HEK293 (cell line): ENCODE measurements at regions not wholly inside any gene's neighbourhood (a gene's known extent, or its start where the extent isn't known, plus 50 kb on each side); places are given as distances from the start of the nearest gene placed in this dataset.

ENCODE experiments used
- CTCF ChIA-PET: fragments of 350-600 bp; formaldehyde crosslinking; extraction: SDS; loops from one replicate; lab custom pipeline; 2021; ENCODE audit warnings: antibody characterized with exemption; lab: Yijun Ruan, JAX
- POLR2A ChIA-PET: fragments of 300-600 bp; formaldehyde crosslinking; extraction: SDS; loops from one replicate; lab custom pipeline; 2020; ENCODE audit warnings: antibody characterized with exemption, inconsistent platforms; lab: Yijun Ruan, JAX
- H3K27ac ChIP-seq: fragments of 200-500 bp; sonication (Bioruptor generic); 2 replicates; pipeline ENCODE4 v1.5.1; 2014; ENCODE audit warnings: low read depth, low read length, control low read depth, inconsistent platforms; ENCODE audit errors: extremely low read depth
- H3K36me3 ChIP-seq, 2 experiments: fragments of 200-500 bp in 1 of 2; sonication (Bioruptor generic) in 1 of 2; 1 replicate in 1 of 2; 2 replicates in 1 of 2; pipeline ENCODE4 v1.5.1; 2014 to 2017; ENCODE audit warnings: inconsistent platforms in 2 of 2, low read length in 2 of 2; ENCODE audit not compliant: control insufficient read depth in 2 of 2, insufficient read depth in 1 of 2
- H3K4me1 ChIP-seq: fragments of 200-500 bp; sonication (Bioruptor generic); 2 replicates; pipeline ENCODE4 v1.5.1; 2014; ENCODE audit warnings: mild to moderate bottlenecking, low read length, inconsistent platforms; ENCODE audit not compliant: control insufficient read depth, insufficient read depth
- H3K4me3 ChIP-seq: 2 replicates; pipeline ENCODE4 v1.5.1; 2011; ENCODE audit warnings: low read depth, mild to moderate bottlenecking, control low read depth, low read length, moderate library complexity
- H3K9me3 ChIP-seq: fragments of 200-500 bp; sonication (Bioruptor generic); 2 replicates; pipeline ENCODE4 v1.5.1; 2014; ENCODE audit warnings: low read depth, low read length, inconsistent platforms; ENCODE audit not compliant: control insufficient read depth, insufficient read depth
- AEBP2 ChIP-seq: fragments of 450-650 bp; formaldehyde crosslinking; IDR thresholded peaks from 2 replicates; pipeline ENCODE4 v1.5.1; 2016; ENCODE audit warnings: missing biosample characterization, missing genetic modification characterization, borderline replicate concordance
- ATF2 ChIP-seq: fragments of 450-650 bp; formaldehyde crosslinking; IDR thresholded peaks from 2 replicates; pipeline ENCODE4 v1.5.1; 2016; ENCODE audit warnings: missing biosample characterization, missing genetic modification characterization, low read depth
- HOXA7 ChIP-seq: sonication (generic); formaldehyde crosslinking; IDR thresholded peaks from 2 replicates; pipeline ENCODE4 v1.8.1; 2022; ENCODE audit warnings: missing genetic modification reagents, borderline replicate concordance
- SETDB1 ChIP-seq: IDR thresholded peaks from one replicate; pipeline ENCODE4 v1.6.1; 2017; ENCODE audit warnings: mild to moderate bottlenecking, low read length, moderate library complexity, mixed read lengths; ENCODE audit not compliant: insufficient read length
- SP2 ChIP-seq: fragments of 450-650 bp; formaldehyde crosslinking; IDR thresholded peaks from 2 replicates; pipeline ENCODE4 v1.5.1; 2016; ENCODE audit warnings: missing biosample characterization, missing genetic modification characterization
- ZBTB20 ChIP-seq: fragments of 450-650 bp; formaldehyde crosslinking; IDR thresholded peaks from 2 replicates; pipeline ENCODE4 v1.5.1; 2016; ENCODE audit warnings: missing biosample characterization, missing genetic modification characterization
- ZBTB48 ChIP-seq: fragments of 450-650 bp; formaldehyde crosslinking; IDR thresholded peaks from 2 replicates; pipeline ENCODE4 v1.5.1; 2016; ENCODE audit warnings: missing biosample characterization, missing genetic modification characterization
- ZFP41 ChIP-seq: fragments of 450-650 bp; formaldehyde crosslinking; IDR thresholded peaks from 2 replicates; pipeline ENCODE4 v1.5.1; 2016; ENCODE audit warnings: missing biosample characterization, missing genetic modification characterization, borderline replicate concordance
- ZNF155 ChIP-seq: fragments of 450-650 bp; formaldehyde crosslinking; IDR thresholded peaks from 2 replicates; pipeline ENCODE4 v1.5.1; 2016; ENCODE audit warnings: missing biosample characterization, missing genetic modification characterization
- ZNF223 ChIP-seq: fragments of 450-650 bp; formaldehyde crosslinking; IDR thresholded peaks from 2 replicates; pipeline ENCODE4 v1.5.1; 2016; ENCODE audit warnings: missing biosample characterization, missing genetic modification characterization
- ZNF292 ChIP-seq: fragments of 450-650 bp; formaldehyde crosslinking; IDR thresholded peaks from 2 replicates; pipeline ENCODE4 v1.5.1; 2016; ENCODE audit warnings: low read depth, missing biosample characterization, missing genetic modification characterization, borderline replicate concordance
- ZNF488 ChIP-seq: fragments of 450-650 bp; formaldehyde crosslinking; IDR thresholded peaks from 2 replicates; pipeline ENCODE4 v1.5.1; 2016; ENCODE audit warnings: missing biosample characterization, missing genetic modification characterization
- ZNF670 ChIP-seq: fragments of 450-650 bp; formaldehyde crosslinking; IDR thresholded peaks from 2 replicates; pipeline ENCODE4 v1.5.1; 2016; ENCODE audit warnings: missing biosample characterization, missing genetic modification characterization, low read depth
- ZNF677 ChIP-seq: fragments of 450-650 bp; IDR thresholded peaks from 2 replicates; pipeline ENCODE4 v1.5.0; 2018; ENCODE audit warnings: missing biosample characterization, mild to moderate bottlenecking, missing genetic modification characterization, moderate library complexity
- TF ChIP-seq, protein P1 (sequence below): fragments of 450-650 bp; formaldehyde crosslinking; IDR thresholded peaks from 2 replicates; pipeline ENCODE4 v1.5.1; 2016; ENCODE audit warnings: missing biosample characterization, missing genetic modification characterization
- TF ChIP-seq, protein P2 (sequence below): fragments of 450-650 bp; formaldehyde crosslinking; IDR thresholded peaks from 2 replicates; pipeline ENCODE4 v1.5.1; 2016; ENCODE audit warnings: missing biosample characterization, missing genetic modification characterization
- TF ChIP-seq, protein P3 (sequence below): fragments of 450-650 bp; IDR thresholded peaks from 2 replicates; pipeline ENCODE4 v1.5.1; 2018; ENCODE audit warnings: missing biosample characterization, missing genetic modification characterization
- TF ChIP-seq, protein P4 (sequence below): fragments of 450-650 bp; formaldehyde crosslinking; IDR thresholded peaks from 2 replicates; pipeline ENCODE4 v1.5.1; 2016; ENCODE audit warnings: missing biosample characterization, missing genetic modification characterization

DNA sequence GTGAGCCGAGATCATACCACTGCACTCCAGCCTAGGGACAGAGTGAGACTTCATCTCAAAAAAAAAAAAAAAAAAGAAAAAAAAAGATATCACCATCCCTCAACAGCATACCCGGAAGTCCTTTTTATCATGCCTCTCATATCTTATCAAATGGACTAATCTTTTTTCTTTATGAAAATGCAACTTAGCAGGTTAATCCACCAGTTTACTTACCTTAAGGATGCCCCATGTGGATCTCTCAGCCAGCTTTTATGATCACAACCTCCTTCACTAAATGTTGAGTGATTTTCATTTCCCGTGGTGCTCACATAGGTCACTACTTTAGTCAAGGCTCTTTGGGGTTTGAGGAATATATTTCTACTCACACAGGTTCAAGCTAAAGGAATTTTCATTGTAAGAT, 248.8 kb upstream of the TBX3 start (continued):
- no peak for TF ChIP-seq ZNF223 (tag by site-specific recombination)
- no peak for TF ChIP-seq ZNF488 (tag by site-specific recombination)
- TF ChIP-seq SETDB1 = no peak
- TF ChIP-seq, all 188 proteins: peak for 0

- H3K4me1 ChIP-seq = no peaks in the 10 kb centered on the region
- TF ChIP-seq ZBTB48 (tag by site-specific recombination) = no peak
- TF ChIP-seq, protein P1, sequence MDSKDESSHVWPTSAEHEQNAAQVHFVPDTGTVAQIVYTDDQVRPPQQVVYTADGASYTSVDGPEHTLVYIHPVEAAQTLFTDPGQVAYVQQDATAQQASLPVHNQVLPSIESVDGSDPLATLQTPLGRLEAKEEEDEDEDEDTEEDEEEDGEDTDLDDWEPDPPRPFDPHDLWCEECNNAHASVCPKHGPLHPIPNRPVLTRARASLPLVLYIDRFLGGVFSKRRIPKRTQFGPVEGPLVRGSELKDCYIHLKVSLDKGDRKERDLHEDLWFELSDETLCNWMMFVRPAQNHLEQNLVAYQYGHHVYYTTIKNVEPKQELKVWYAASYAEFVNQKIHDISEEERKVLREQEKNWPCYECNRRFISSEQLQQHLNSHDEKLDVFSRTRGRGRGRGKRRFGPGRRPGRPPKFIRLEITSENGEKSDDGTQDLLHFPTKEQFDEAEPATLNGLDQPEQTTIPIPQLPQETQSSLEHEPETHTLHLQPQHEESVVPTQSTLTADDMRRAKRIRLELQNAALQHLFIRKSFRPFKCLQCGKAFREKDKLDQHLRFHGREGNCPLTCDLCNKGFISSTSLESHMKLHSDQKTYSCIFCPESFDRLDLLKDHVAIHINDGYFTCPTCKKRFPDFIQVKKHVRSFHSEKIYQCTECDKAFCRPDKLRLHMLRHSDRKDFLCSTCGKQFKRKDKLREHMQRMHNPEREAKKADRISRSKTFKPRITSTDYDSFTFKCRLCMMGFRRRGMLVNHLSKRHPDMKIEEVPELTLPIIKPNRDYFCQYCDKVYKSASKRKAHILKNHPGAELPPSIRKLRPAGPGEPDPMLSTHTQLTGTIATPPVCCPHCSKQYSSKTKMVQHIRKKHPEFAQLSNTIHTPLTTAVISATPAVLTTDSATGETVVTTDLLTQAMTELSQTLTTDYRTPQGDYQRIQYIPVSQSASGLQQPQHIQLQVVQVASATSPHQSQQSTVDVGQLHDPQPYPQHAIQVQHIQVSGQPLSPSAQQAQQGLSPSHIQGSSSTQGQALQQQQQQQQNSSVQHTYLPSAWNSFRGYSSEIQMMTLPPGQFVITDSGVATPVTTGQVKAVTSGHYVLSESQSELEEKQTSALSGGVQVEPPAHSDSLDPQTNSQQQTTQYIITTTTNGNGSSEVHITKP = no peak
- TF ChIP-seq, protein P2, sequence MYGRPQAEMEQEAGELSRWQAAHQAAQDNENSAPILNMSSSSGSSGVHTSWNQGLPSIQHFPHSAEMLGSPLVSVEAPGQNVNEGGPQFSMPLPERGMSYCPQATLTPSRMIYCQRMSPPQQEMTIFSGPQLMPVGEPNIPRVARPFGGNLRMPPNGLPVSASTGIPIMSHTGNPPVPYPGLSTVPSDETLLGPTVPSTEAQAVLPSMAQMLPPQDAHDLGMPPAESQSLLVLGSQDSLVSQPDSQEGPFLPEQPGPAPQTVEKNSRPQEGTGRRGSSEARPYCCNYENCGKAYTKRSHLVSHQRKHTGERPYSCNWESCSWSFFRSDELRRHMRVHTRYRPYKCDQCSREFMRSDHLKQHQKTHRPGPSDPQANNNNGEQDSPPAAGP (tag by site-specific recombination) = no peak
- TF ChIP-seq SP2 (tag by site-specific recombination) = no peak
- no peak for TF ChIP-seq HOXA7 (CRISPR knock-in tag)
- TF ChIP-seq, protein P3, sequence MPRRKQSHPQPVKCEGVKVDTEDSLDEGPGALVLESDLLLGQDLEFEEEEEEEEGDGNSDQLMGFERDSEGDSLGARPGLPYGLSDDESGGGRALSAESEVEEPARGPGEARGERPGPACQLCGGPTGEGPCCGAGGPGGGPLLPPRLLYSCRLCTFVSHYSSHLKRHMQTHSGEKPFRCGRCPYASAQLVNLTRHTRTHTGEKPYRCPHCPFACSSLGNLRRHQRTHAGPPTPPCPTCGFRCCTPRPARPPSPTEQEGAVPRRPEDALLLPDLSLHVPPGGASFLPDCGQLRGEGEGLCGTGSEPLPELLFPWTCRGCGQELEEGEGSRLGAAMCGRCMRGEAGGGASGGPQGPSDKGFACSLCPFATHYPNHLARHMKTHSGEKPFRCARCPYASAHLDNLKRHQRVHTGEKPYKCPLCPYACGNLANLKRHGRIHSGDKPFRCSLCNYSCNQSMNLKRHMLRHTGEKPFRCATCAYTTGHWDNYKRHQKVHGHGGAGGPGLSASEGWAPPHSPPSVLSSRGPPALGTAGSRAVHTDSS = no peak
- peak; percentile 62 for TF ChIP-seq SETDB1
- TF ChIP-seq ZNF670 = no peak
- no peak for TF ChIP-seq ZNF155 (tag by site-specific recombination)
- no peak for TF ChIP-seq ATF2 (tag by site-specific recombination)
- no peak for TF ChIP-seq ZFP41
- TF ChIP-seq ZBTB20 (tag by site-specific recombination) = no peak
- no peak for TF ChIP-seq ZNF677 (tag by site-specific recombination)
- TF ChIP-seq AEBP2 = no peak
- no peak for TF ChIP-seq ZNF292 (tag by site-specific recombination)
- TF ChIP-seq, protein P4, sequence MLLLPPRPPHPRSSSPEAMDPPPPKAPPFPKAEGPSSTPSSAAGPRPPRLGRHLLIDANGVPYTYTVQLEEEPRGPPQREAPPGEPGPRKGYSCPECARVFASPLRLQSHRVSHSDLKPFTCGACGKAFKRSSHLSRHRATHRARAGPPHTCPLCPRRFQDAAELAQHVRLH (tag by site-specific recombination) = peak; percentile 27; the same call in 1 of the 2 replicates
- no peaks in the 10 kb centered on the region for H3K36me3 ChIP-seq
- CTCF ChIA-PET = no interaction called here
- no peak overlapping the region for H3K27ac ChIP-seq
- H3K9me3 ChIP-seq = no peaks in the 10 kb centered on the region
- no peak overlapping the region for H3K4me3 ChIP-seq
- POLR2A ChIA-PET = no interaction called here
Measured at GRCh38 chr12:114931025-114931424, 247.1 kb upstream of the TBX3 start.
